GM12878 (cell line): ENCODE measurements at regions not wholly inside any gene's neighbourhood (a gene's known extent, or its start where the extent isn't known, plus 50 kb on each side); places are given as distances from the start of the nearest gene placed in this dataset.
"Not testable (repeated sequence)": the region's sequence is repeated elsewhere in the genome, so short reads cannot be mapped to it uniquely, and the experiment has no call there.

Experiments used
- ATAC-seq: fragments of 200-7000 bp; cut with Tn5 transposase; 3 replicates; pipeline ENCODE4 v1.9.1; 2020; ENCODE audit warnings: mild to moderate bottlenecking, moderate library complexity
- BruUV-seq: library from RNA; stranded (reverse); fragments of 400-500 nt; replicated peaks from 2 replicates; lab custom pipeline; 2021; lab: Mats Ljungman, UMichigan
- CTCF ChIA-PET: fragments of 300-600 bp; sonication (Branson Sonifier 250); formaldehyde crosslinking; extraction: SDS; loops from one replicate; lab custom pipeline; 2021; ENCODE audit warnings: inconsistent platforms; lab: Yijun Ruan, JAX
- POLR2A ChIA-PET: fragments of 350-600 bp; formaldehyde crosslinking; extraction: SDS; loops from one replicate; lab custom pipeline; 2021; ENCODE audit warnings: inconsistent platforms; lab: Charles Lee
- RAD21 ChIA-PET: fragments of 300-600 bp; sonication (Branson Sonifier 250); formaldehyde crosslinking; loops from one replicate; lab custom pipeline; 2023; ENCODE audit warnings: antibody characterized with exemption; ENCODE audit not compliant: unreplicated experiment; lab: Charles Lee
- SMC1A ChIA-PET: fragments of 300-600 bp; sonication (Branson Sonifier 250); formaldehyde crosslinking; loops from one replicate; lab custom pipeline; 2023; ENCODE audit not compliant: unreplicated experiment, uncharacterized antibody; lab: Charles Lee
- DNase-seq: peaks from one replicate; pipeline ENCODE4 v3.0.0-alpha.2; 2011; ENCODE audit warnings: low read depth, low spot score
- FAIRE-seq: peaks from 3 replicates; lab custom pipeline; 2011; peaks lifted over from hg19 to GRCh38; lab: Jason Lieb, UNC
- H2AFZ ChIP-seq: 2 replicates; pipeline ENCODE4 v1.6.0; 2011; ENCODE audit warnings: low read depth, low read length, control low read depth; ENCODE audit not compliant: control insufficient read depth
- H3K27ac ChIP-seq: 2 replicates; pipeline ENCODE4 v1.5.1; 2011; ENCODE audit warnings: control low read depth; ENCODE audit not compliant: control insufficient read depth, insufficient read depth
- H3K27me3 ChIP-seq, 2 experiments: replicated peaks in 1 of 2; 2 replicates each; pipeline versions ENCODE4 v1.6.0 to v1.6.1; 2011; ENCODE audit warnings: low read length in 1 of 2; ENCODE audit not compliant: control insufficient read depth in 2 of 2, insufficient read depth in 2 of 2
- H3K36me3 ChIP-seq, 2 experiments: 2 replicates each; pipeline ENCODE4 v1.5.1; 2011; ENCODE audit warnings: low read length in 1 of 2; ENCODE audit not compliant: control insufficient read depth in 2 of 2, insufficient read depth in 2 of 2
- H3K4me1 ChIP-seq: 2 replicates; pipeline ENCODE4 v1.6.1; 2011; ENCODE audit warnings: mild to moderate bottlenecking, low read length, moderate library complexity, mixed read lengths; ENCODE audit not compliant: control insufficient read depth, insufficient read depth
- H3K4me2 ChIP-seq: 2 replicates; pipeline ENCODE4 v1.6.0; 2011; ENCODE audit warnings: control low read depth; ENCODE audit not compliant: control insufficient read depth, insufficient read depth
- H3K4me3 ChIP-seq: fragments of 200-600 bp; sonication (generic); 2 replicates; pipeline ENCODE4 v1.5.1; 2016
- H3K79me2 ChIP-seq: 2 replicates; pipeline ENCODE4 v1.6.0; 2011; ENCODE audit warnings: low read length; ENCODE audit not compliant: control insufficient read depth, insufficient read depth
- H3K9ac ChIP-seq: 2 replicates; pipeline ENCODE4 v1.8.0; 2011; ENCODE audit warnings: low read length, control low read depth, mixed read lengths; ENCODE audit not compliant: control insufficient read depth, insufficient read depth
- H3K9me3 ChIP-seq: replicated peaks from 3 replicates; pipeline ENCODE4 v1.5.1; 2011; ENCODE audit warnings: mild to moderate bottlenecking, low read length; ENCODE audit not compliant: control insufficient read depth, insufficient read depth
- H4K20me1 ChIP-seq: 2 replicates; pipeline ENCODE4 v1.6.0; 2011; ENCODE audit not compliant: control insufficient read depth, insufficient read depth
- ASH2L ChIP-seq: fragments of 300-600, 200-600 bp; sonication (generic); IDR thresholded peaks from 2 replicates; pipeline ENCODE4 v1.6.1; 2017; ENCODE audit warnings: low read depth, mild to moderate bottlenecking, borderline replicate concordance
- ETV6 ChIP-seq, 2 experiments: fragments of 450-650 bp in 1 of 2; IDR thresholded peaks in 1 of 2; conservative IDR thresholded peaks in 1 of 2; 2 replicates each; pipeline ENCODE4 v1.6.1; 2014; ENCODE audit warnings: antibody characterized with exemption in 1 of 2, borderline replicate concordance in 1 of 2, low read depth in 1 of 2, mild to moderate bottlenecking in 1 of 2, moderate library complexity in 1 of 2
- KDM1A ChIP-seq: fragments of 200-600 bp; sonication (generic); IDR thresholded peaks from 2 replicates; pipeline ENCODE4 v1.6.1; 2016; ENCODE audit warnings: borderline replicate concordance
- LARP7 ChIP-seq: fragments of 450-650 bp; IDR thresholded peaks from 2 replicates; pipeline ENCODE4 v1.6.1; 2017; ENCODE audit warnings: mild to moderate bottlenecking
- MTA3 ChIP-seq: IDR thresholded peaks from 2 replicates; pipeline ENCODE4 v1.6.1; 2012; ENCODE audit warnings: low read length, inconsistent platforms, borderline replicate concordance
- MYB ChIP-seq: fragments of 150-350 bp; IDR thresholded peaks from 2 replicates; pipeline ENCODE4 v1.6.1; 2014; ENCODE audit warnings: mild to moderate bottlenecking, low read depth, low read length, borderline replicate concordance
- NFXL1 ChIP-seq: fragments of 450-650 bp; IDR thresholded peaks from 2 replicates; pipeline ENCODE4 v1.6.1; 2017; ENCODE audit warnings: antibody characterized with exemption, mild to moderate bottlenecking, borderline replicate concordance
- NR2C1 ChIP-seq: fragments of 450-650 bp; IDR thresholded peaks from 2 replicates; pipeline ENCODE4 v1.6.1; 2017; ENCODE audit warnings: antibody characterized with exemption, mild to moderate bottlenecking, moderate library complexity
- NRF1 ChIP-seq: conservative IDR thresholded peaks from 2 replicates; pipeline ENCODE4 v1.6.1; 2011; ENCODE audit warnings: mild to moderate bottlenecking, low read depth, low read length, improper control_type of control experiment
- PRDM15 ChIP-seq: fragments of 450-650 bp; formaldehyde crosslinking; IDR thresholded peaks from 2 replicates; pipeline ENCODE4 v1.4.0; 2020; ENCODE audit warnings: mild to moderate bottlenecking, moderate library complexity
- ZNF207 ChIP-seq: fragments of 450-650 bp; IDR thresholded peaks from 2 replicates; pipeline ENCODE4 v1.6.1; 2014; ENCODE audit warnings: antibody characterized with exemption, mild to moderate bottlenecking, borderline replicate concordance
- ZNF384 ChIP-seq: IDR thresholded peaks from 2 replicates; pipeline ENCODE4 v1.6.1; 2012; ENCODE audit warnings: low read depth, mild to moderate bottlenecking, low read length, improper control_type of control experiment, borderline replicate concordance
- WGBS: methylation state at CpG from one replicate; pipeline ENCODE4 v1.1.6; 2016; ENCODE audit warnings: low lambda C conversion rate; ENCODE audit not compliant: insufficient replicate concordance, insufficient coverage; ENCODE audit errors: missing lambda C conversion rate; 5-methylcytosine and 5-hydroxymethylcytosine counted together
- in situ Hi-C: fragments of 300-500 bp; cut with MboI; formaldehyde crosslinking; loops from 9 replicates; pipeline ENCODE4 v1.14.3; 2018; ENCODE audit warnings: mixed read lengths
- intact Hi-C: fragments of 100-400 bp; cut with micrococcal nuclease; formaldehyde crosslinking; loops from one replicate; pipeline ENCODE4 v1.14.2; 2022; ENCODE audit not compliant: unreplicated experiment
- TF ChIP-seq, protein P1 (sequence below): fragments of 450-650 bp; IDR thresholded peaks from 2 replicates; pipeline ENCODE4 v1.6.1; 2016; ENCODE audit warnings: mild to moderate bottlenecking

DNA sequence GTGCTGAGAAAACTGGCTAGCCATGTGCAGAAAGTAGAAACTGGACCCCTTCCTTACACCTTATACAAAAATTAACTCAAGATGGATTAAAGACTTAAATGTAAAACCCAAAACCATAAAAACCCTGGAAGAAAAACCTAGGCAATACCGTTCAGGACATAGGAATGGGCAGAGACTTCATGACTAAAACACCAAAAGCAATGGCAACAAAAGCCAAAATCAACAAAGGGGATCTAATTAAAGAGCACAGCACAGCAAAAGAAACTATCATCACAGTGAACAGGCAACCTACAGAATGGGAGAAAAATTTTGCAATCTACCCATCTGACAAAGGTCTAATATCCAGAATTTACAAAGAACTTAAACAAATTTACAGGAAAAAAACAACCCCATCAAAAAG lies 575.2 kb upstream of the ADAMTS5 start:
- H3K79me2 ChIP-seq, H3K27ac ChIP-seq, POLR2A ChIA-PET, H4K20me1 ChIP-seq, H3K4me2 ChIP-seq, H3K4me3 ChIP-seq, H3K4me1 ChIP-seq, H3K36me3 ChIP-seq, H3K9ac ChIP-seq, CTCF ChIA-PET, RAD21 ChIA-PET, H3K9me3 ChIP-seq, H2AFZ ChIP-seq, SMC1A ChIA-PET, in situ Hi-C loops, ATAC-seq, intact Hi-C loops, FAIRE-seq, H3K27me3 ChIP-seq, DNase-seq, BruUV-seq: not testable (repeated sequence)
- 8% methylated on average over 1 of the region's 1 CpG for WGBS

GRCh38 chr21:27536319-27536718 lies 569.4 kb upstream of the ADAMTS5 start:
- no peaks in the 10 kb centered on the region for H3K36me3 ChIP-seq
- SMC1A ChIA-PET: no interaction called here
- WGBS: 33% methylated on average over 3 of the region's 3 CpGs
- RAD21 ChIA-PET: no interaction called here
- DNase-seq: no peak
- no peak overlapping the region for H3K27ac ChIP-seq
- FAIRE-seq: no peak
- ATAC-seq: no peak
- no peaks in the 10 kb centered on the region for H3K27me3 ChIP-seq
- H3K9ac ChIP-seq: no peak overlapping the region
- H4K20me1 ChIP-seq: no peaks in the 10 kb centered on the region
- BruUV-seq: no TSS peak
- CTCF ChIA-PET: no interaction called here
- no peak overlapping the region for H2AFZ ChIP-seq
- H3K4me1 ChIP-seq: no peaks in the 10 kb centered on the region
- H3K4me3 ChIP-seq: no peak overlapping the region
- in situ Hi-C loops (no loop called here), intact Hi-C loops (no loop called here)
- H3K9me3 ChIP-seq: no peaks in the 10 kb centered on the region
- POLR2A ChIA-PET: no interaction called here
- H3K79me2 ChIP-seq: no peaks in the 10 kb centered on the region
- H3K4me2 ChIP-seq: no peak overlapping the region
- TF ChIP-seq ETV6 (conservative IDR thresholded peaks at IDR 0.05 in 1 of 2, IDR thresholded peaks at IDR 0.05 in 1 of 2; ENCODE audit: borderline replicate concordance in 1 of 2, low read depth in 1 of 2): no peak
- no peak for TF ChIP-seq MTA3
- no peak for TF ChIP-seq NRF1
- TF ChIP-seq, protein P1, sequence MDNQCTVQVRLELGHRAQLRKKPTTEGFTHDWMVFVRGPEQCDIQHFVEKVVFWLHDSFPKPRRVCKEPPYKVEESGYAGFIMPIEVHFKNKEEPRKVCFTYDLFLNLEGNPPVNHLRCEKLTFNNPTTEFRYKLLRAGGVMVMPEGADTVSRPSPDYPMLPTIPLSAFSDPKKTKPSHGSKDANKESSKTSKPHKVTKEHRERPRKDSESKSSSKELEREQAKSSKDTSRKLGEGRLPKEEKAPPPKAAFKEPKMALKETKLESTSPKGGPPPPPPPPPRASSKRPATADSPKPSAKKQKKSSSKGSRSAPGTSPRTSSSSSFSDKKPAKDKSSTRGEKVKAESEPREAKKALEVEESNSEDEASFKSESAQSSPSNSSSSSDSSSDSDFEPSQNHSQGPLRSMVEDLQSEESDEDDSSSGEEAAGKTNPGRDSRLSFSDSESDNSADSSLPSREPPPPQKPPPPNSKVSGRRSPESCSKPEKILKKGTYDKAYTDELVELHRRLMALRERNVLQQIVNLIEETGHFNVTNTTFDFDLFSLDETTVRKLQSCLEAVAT: no peak
- no peak for TF ChIP-seq PRDM15
- no peak for TF ChIP-seq KDM1A
- no peak for TF ChIP-seq MYB
- TF ChIP-seq LARP7: no peak
- no peak for TF ChIP-seq NR2C1
- no peak for TF ChIP-seq ASH2L
- TF ChIP-seq ZNF207: no peak
- no peak for TF ChIP-seq ZNF384
- no peak for TF ChIP-seq NFXL1
